Putamen (tissue), 1 donor: ENCODE measurements at regions not wholly inside any gene's neighbourhood (a gene's known extent, or its start where the extent isn't known, plus 50 kb on each side); places are given as distances from the start of the nearest gene placed in this dataset.

Experiments used
- DNase-seq: peaks from one replicate; pipeline ENCODE4 v3.0.0-alpha.2; 2016; ENCODE audit warnings: low spot score

GRCh38 chr14:66421990-66422946 lies 63.9 kb upstream of the CCDC196 start:
- no peak for DNase-seq

- DNase-seq, result peak; percentile 84
These were observed 60.8 kb upstream of the CCDC196 start for GRCh38 chr14:66425402-66425801.

- no peak for DNase-seq
These were observed 59.7 kb upstream of the CCDC196 start for GRCh38 chr14:66426451-66426850.

- DNase-seq, result no peak
These were observed 53.8 kb upstream of the CCDC196 start for GRCh38 chr14:66432334-66432733.

GRCh38 chr14:66434464-66434863 lies 51.7 kb upstream of the CCDC196 start:
- DNase-seq, result no peak

DNA sequence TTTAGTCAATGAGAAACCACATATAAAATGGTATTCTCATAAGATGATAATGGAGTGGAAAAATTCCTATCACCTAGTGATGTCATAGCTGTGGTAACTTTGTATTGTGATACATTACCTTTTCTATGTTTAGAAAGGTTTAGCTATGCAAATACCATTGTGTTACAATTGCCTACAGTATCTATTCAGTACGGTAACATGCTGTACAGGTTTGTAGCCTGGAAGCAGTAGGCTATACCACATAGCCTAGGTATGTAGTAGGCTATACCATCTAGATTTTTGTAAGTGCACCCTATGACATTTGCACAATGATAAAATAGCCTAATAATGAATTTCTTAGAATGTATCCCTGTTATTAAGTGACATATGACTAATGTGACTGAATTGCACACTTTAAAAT lies 50.5 kb upstream of the CCDC196 start:
- DNase-seq, result no peak
